NCI-H2196 treated with DMSO at 0.1 percent for 48 hours (cell line): ENCODE measurements at regions not wholly inside any gene's neighbourhood (a gene's known extent, or its start where the extent isn't known, plus 50 kb on each side); places are given as distances from the start of the nearest gene placed in this dataset.
A peak's percentile ranks its signal among the peaks of the same experiment; 100 is the strongest.

Source experiments
- DNase-seq: peaks from one replicate; lab custom pipeline; 2025; ENCODE audit not compliant: unreplicated experiment; lab: John Stamatoyannopoulos, UW

GRCh38 chr16:79808731-79809130 is 208.2 kb upstream of the MAF start:
- no peak for DNase-seq

GRCh38 chr16:79806757-79807156 is 206.2 kb upstream of the MAF start:
- no peak for DNase-seq

- DNase-seq: no peak
These were observed 205.1 kb upstream of the MAF start for GRCh38 chr16:79805621-79806020.

GRCh38 chr16:79801646-79802045 is 201.1 kb upstream of the MAF start:
- no peak for DNase-seq

GRCh38 chr16:79800016-79800608 is 199.6 kb upstream of the MAF start:
- DNase-seq: no peak

- DNase-seq: no peak
These were observed 198.0 kb upstream of the MAF start for GRCh38 chr16:79798416-79799053.

- no peak for DNase-seq
These were observed 196.9 kb upstream of the MAF start for GRCh38 chr16:79797486-79797885.

- DNase-seq: no peak
These were observed 195.0 kb upstream of the MAF start for GRCh38 chr16:79795556-79795955.

- DNase-seq: no peak
These were observed 194.4 kb upstream of the MAF start for GRCh38 chr16:79794941-79795340.

GRCh38 chr16:79792664-79793351 is 192.3 kb upstream of the MAF start:
- no peak for DNase-seq

GRCh38 chr16:79792076-79792475 is 191.5 kb upstream of the MAF start:
- no peak for DNase-seq

GRCh38 chr16:79790854-79791253 is 190.3 kb upstream of the MAF start:
- no peak for DNase-seq

- no peak for DNase-seq
These were observed 188.4 kb upstream of the MAF start for GRCh38 chr16:79788949-79789348.

GRCh38 chr16:79786389-79786788 is 185.9 kb upstream of the MAF start:
- DNase-seq: no peak

GRCh38 chr16:79784007-79784406 is 183.5 kb upstream of the MAF start:
- no peak for DNase-seq

- DNase-seq: no peak
These were observed 177.1 kb upstream of the MAF start for GRCh38 chr16:79777679-79778078.

- DNase-seq: no peak
These were observed 175.8 kb upstream of the MAF start for GRCh38 chr16:79776243-79776847.

- DNase-seq: no peak
These were observed 172.2 kb upstream of the MAF start for GRCh38 chr16:79772784-79773183.

- DNase-seq: no peak
These were observed 171.5 kb upstream of the MAF start for GRCh38 chr16:79772048-79772447.

- DNase-seq: peak; percentile 33
These were observed 169.9 kb upstream of the MAF start for GRCh38 chr16:79770244-79771064.

GRCh38 chr16:79769928-79770243 is 169.3 kb upstream of the MAF start:
- no peak for DNase-seq
